Inferior parietal cortex (tissue), 1 donor: ENCODE measurements at regions not wholly inside any gene's neighbourhood (a gene's known extent, or its start where the extent isn't known, plus 50 kb on each side); places are given as distances from the start of the nearest gene placed in this dataset.
"Not testable (repeated sequence)": the region's sequence is repeated elsewhere in the genome, so short reads cannot be mapped to it uniquely, and the experiment has no call there.

ENCODE experiments used
- DNase-seq: peaks from one replicate; pipeline ENCODE4 v3.0.0-alpha.2; 2016; ENCODE audit errors: extremely low spot score

DNA sequence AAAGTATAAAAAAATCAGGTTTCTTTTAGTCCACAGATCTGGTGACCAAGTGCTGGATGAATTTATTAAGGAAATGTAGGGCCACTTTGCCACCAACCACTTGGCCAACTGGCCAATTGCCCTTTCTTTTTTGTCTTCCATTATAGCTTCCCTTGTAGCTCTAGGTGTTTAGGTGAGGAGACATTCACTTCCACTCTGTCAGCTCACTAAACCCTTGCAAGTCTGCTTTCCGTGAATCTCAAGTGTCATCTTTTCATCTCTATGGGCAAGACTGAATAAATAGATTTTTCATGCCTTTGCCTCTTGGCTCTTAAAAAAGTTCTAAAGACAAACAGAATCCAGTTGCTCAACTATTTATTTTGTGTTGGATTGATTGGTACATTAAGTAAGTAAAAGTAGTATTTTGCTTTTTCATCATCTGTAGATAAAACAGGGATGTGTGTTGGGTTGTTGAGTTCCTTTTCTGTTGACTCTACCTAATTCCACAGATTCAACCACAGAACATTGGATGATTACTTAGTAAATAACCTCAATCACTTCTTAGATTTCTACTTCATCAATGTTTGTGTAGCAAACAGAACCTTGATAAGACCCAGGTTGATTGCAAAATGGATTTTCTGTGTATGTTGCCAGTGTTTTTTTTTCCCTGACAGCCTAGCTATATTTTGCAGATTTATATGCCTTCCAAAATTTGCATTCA, 68.1 kb upstream of the GRXCR1 start:
- DNase-seq: no peak

DNA sequence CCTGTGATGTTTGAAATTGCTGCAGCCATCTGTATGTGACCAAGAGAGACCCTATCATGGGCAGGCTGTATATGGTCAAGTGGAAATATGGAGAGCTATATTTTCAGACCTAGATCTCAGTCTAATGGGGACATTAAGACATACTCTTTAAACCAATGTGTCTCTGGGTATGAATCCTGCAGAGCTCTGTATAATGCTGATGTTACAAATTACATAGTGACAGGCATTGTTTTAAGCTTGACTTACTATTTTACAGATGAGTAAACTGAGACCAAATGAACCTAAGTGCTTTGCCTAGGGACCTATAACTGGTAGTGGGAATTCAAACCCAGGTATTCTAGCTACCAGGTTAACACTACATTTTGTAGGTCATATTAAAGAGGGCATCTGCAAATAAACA, 71.3 kb upstream of the GRXCR1 start:
- DNase-seq: no peak

DNA sequence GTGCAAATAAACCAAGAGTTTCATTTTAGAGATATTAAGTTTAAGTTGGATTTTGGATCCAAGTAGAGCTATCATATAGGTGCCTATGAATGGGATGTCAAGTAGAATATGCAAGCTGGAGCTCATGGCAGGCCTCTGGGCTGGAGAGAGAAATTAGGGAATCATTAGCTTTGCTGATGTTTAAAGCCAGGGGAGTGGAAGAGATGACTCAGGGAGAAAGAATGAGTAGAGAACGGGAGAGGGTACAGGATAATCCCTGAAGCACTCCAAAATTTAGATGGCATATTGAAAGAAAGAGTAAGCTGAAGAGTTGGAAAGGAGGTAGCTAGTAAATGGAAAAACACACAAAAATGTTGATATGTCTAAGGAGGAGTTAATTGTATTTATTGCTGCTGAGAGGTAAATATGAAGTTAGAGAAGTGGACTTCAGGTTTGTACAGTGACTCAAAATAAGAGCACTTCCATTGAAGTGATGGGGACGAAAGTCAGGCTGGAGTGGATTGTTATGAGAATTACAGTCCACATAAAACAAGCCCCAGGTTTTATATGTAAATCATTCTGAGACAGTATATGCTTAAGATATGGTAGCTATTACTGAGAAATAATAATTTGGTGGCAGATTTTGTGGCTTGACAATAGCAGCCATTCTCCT, 72.5 kb upstream of the GRXCR1 start:
- DNase-seq: no peak

DNA sequence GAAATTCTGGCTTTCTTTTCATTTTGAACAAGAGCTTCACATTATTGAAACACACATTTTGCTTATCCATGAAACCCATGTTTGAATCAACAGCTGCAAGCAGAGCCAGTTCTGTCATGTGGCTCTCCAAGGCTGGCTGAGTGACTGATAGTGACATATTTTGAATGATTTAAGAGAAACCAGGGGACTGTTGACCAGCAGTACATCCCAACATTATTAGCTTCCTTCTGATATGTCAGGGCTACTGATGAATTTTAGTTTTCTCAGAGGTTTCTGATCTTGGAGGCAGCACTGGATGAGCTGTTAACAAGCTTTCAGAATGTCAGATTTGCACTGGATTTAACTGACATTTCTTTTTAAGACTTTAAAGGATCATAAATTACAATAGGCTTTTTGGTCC, 74.6 kb upstream of the GRXCR1 start:
- DNase-seq: no peak

DNA sequence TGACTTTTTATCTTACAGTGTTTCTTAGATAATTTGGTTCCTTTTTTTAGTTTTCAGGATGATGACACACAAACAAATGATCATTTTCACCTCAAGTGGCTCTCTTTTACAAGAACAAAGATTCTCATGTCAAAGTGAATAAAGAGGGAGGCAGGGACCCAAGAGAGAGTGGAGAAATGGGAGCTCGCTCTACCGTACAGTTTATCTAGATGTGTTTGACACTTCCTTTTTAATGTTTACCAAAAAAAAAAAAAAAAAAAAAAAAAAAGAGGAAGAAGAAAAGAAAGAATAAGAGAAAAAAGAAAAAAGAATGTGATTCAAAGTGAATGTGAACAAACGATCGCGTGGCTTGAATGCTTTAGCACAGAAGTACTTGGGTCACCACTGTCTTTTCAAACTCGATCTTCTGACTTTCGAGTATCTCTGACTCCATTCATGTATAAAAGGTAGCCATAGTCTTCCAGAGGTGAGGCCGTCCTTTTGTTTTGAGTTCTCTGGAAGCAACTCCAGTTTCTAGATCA, 75.6 kb upstream of the GRXCR1 start:
- peak; percentile 13 for DNase-seq

DNA sequence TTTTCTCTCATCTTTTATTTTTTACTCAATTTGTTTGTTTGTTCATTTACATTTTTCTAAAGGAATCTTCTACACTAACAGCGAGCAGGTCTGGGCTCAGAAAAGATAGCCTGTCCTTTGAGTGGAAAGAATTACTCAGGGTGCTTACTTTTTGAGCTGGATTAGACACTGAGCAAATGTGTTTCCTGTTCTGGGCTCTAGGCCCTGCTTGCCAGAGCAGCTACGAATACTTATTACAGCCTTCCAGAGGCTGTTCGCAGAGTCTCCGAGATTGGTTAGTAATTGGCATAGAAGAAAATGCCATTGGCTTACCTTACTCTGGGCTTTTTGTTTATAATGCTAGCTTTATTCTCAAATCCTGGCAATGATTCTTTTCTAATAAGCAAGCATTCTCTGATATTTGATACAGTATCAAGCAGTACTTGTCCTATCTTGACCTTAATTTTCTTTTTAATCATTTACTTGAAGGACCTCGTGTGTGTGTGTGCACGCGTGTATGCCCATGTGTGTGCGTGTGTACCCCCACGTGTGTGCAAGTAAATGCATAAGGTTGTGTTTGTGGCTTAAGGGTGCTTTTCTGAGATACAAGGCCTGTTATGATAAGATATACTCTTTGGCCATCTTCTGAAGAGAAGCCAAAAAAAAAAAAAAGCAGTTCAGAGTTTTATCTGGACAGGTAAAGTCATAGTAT, 76.2 kb upstream of the GRXCR1 start:
- DNase-seq: no peak

DNA sequence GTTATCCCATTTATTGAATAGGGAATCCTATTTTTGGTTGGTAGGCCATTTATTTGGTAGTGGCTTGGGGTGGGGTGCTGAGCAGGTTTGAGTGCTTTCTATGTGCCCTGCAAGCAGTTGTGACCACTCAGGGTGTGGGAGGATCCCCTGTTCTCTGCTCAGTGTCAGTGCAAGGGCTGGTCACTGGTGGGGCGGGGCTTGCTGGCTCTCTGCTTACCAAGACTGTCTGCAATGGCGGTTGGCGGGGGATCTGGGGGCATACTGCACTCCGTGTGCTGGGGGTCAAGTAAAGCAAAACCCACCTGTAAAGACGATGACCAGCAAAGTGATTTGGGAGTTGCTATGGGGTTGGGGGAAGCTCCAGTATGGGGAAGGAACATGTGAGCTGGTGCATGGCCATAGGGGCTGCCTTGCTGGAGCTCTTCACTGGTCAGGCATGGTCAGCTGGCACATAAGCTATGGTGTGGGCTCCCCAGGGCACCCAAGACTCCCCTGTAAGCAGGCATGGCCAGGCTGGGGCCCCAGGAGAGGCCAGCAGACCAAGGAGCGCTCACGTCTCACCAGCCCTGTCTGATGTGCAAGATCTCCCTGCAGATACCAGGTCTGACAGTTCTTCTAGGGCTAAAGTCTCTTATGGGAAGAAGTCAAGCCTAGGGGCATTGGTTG, 83.0 kb upstream of the GRXCR1 start:
- no peak for DNase-seq

DNA sequence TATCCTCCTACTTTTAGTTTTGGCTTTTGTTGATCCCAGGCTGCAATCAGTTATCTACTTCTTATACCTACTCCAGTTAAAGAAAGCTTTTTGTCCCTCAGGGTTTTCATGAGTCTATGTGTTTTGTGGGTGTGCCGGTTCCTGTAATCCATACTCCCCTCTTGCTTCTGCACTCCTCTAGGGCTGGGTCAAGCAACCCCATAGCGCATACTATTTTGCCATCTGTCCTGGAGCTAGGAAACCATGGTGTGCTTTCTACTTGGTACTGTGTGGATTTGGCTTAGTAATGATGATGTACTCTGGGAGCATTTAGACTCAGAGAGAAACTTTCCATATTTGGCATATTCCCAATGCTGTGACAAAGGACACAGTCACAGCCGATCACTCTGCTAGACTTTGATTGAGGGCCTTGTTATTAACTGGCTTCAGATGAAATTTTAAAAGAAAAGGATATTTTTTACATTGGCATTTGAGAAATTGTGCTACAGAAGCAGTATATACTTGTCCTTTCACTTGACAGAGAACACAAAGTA, 86.1 kb upstream of the GRXCR1 start:
- DNase-seq: peak; percentile 54

DNA sequence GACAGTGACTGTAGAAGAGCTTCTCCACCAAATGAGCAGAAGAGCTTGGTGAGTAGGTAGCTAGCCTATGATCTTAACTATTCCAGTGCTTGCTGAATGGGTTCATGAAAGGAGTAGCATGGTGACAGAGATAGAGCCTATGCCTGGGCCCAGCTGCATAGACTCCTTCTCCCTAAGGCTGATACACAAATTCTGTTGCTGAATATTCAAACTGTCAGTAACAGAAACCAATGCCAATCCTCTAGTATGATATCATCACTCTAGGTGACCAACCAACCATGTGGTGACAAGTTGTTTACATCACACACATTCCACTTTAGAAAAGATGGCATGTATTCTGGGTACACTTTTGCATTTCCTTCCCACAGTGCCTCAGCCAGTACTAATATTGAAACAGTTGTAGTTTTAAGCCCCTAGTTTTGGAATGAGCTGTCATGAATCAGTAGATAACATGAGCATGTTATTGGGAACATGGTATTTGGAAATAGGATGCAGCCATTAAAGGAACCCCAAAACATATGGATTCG, 103.4 kb upstream of the GRXCR1 start:
- no peak for DNase-seq

DNA sequence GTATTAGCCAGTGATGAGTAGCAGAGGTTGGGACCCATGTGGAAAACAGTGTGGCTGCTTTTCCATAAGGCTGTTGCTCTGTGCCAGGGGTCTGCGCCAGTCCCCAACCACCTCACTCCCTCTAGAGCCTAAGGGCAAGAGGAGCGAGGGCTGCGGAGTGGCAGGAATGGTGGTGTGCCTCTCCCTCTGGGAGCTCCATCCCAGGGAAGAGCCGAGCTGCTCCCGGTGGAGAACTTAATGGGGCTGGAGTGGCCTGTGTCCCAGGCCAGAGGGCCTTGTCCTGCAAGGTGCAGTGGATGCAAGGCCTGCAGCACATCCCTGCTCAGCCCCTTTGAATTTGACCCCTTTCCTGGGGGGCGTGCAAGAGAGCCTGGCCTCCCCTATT, 105.4 kb upstream of the GRXCR1 start:
- no peak for DNase-seq

DNA sequence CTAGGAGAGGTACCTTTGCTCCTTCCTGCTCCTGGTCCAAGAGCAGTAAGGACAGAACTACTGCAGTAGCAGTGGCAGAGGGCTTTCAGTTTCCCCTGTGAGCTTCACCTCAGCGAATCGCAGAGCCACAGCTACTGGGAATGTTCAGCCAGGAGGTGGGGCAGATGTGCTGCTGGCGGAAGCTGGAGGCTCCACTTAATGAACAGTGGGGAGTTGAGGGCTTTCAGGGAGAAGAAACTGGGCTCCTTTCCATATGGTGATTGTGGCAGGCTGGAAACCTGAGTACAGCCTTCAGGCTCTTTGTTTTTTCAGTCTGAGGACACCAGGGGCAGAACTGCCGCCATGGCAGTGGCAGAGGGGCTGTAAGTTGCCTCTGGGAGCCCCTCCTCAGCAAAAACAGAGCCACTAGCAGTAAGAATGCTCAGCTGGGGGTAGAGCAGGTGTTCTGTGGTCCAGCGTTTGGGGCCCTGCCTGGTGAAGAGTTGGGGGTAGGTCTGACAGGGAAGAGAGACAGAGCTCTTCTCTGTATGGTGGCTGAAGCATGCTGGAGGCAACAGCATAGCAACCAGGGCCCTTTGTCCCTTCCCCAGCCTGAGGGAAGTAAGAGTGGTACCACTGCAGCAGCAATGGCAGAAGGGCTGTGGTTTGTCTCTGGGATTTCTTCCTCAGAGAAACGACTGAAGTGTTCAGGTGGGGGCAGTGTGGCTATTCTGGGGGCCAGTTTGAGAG, 106.0 kb upstream of the GRXCR1 start:
- no peak for DNase-seq

DNA sequence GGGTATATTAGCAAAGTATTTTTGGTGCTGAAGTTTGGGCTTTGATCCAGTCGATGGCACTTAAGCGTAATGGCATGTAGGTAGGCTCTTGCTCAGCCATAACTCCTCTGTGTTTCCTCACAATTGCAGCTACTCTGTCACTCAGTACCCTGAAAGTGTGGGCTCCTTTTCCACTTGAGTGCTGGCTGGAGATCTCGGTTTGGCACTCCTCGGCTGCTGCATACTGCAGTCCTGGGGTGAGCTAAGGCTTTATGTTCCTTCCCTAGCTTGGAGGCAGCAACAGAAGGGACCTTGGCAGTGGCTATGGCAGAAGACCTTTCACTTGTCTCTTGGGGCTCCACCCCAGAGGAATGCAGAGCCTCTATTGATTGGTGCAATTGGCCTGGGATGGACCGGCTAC, 106.7 kb upstream of the GRXCR1 start:
- no peak for DNase-seq

DNA sequence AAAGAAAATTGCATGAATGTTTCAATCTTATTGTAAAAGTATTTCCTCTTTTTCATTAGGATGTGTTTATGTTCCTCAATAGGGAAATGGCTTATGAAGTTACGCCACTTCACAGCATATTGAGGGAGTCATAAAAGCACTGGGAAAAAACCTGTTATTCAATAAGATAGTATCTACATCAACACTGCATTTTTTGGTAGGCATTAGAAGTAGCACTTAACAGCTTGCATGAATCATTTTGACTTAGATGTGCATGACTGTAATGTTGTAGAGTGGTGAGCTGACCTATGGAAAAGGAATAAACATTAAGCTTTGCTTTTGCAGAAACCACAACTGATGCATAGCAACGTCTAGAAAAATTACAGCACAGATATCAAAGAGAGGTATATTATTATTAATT, 111.2 kb upstream of the GRXCR1 start:
- DNase-seq: peak; percentile 8

DNA sequence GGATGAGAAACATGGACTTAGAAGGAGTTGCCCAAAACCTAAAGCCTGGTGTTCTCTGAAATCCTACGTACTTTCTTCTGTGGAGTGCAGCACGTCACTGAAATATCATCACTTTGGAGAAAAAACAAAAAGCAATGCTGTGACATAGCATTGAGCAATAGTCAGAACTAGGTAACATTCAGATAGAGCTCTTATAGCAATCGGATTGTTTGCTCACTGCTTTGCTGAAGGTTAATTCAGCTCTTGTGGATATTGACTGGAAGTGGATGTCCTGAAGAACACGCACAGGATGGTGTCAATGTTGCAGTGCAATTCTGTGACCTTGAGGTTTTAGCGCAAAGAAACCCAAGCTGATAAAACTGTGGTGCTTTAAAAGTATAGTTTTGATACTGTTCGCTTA, 114.2 kb upstream of the GRXCR1 start:
- no peak for DNase-seq

DNA sequence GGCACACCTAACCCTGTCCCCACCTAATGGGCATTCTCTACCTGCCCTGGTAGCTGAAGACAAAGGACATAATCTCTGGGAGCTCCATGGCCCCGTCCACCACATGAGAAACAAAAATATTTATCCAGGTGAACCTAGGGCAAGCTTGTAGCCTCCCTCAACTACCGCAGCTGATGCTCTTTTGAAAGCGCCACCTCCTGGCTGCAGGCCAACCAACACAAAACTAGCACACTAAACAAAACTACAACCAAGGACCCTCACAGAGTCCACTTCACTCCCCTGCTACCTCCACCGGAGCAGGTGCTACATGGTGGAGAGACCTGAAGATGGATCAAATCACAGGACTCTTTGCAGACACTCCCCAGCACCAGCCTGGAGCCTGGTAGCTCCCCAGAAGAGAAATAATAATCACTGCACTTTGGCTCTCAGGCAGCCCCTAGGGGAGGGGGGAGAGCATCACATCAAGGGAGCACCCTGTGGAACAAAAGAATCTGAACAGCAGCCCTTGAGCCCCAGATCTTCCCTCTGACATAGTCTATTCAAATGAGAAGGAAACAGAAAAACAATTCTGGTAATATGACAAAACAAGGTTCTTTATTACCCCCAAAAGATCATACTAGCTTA, 111.3 kb upstream of the ATP8A1 start:
- no peak for DNase-seq

DNA sequence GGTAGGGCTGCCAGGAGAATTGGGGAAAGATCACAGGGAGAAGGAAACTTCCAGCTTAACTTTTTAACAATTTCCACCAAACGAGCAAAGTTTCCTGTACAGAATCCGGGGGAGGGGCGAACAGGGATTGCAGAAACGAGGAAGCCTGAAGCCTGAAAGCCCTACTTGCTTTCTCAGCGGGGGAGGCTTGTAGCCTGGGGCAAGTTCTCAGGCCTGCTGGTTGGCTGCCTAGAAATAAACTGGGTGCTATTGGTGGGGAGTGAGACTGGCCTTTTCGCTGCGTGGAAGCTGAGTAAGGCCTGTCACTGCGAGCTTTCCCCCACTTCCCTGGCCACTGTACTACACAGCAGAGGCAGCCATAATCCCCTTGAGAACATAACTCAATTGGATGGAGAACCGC, 110.8 kb upstream of the ATP8A1 start:
- no peak for DNase-seq

DNA sequence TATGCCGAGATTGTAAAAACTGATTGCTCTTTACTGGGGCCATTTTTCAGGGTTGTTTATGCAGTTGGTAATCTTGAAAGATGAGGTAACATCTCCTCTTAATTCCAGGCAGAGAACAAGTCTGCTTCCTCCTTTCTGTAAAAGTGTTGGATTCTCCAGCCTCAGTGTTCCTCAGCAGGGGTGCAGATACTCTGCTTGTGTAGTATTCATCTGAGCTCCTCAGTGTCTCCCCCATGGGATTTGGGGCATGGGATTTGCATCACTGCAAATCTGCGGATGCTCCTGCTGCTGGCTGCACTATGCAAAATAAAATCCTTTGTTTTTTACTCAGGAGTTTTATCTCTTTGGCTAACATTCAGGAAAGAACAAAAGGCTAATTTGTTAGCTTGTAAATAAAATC, 104.9 kb upstream of the ATP8A1 start:
- DNase-seq: no peak

DNA sequence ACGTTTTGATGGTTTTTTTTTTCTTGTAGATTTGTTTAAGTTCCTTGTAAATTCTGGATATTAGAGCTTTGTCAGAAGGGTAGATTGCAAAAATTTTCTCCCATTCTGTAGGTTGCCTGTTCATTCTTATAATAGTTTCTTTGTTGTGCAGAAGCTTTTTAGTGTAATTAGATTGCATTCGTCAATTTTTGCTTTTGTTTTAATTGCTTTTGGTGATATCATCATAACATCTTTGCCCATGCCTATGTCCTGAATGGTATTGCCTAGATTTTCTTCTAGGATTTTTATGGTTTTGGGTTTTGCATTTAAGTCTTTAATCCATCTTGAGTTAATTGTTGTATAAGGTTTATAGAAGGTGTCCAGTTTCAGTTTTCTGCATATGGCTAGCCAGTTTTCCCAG, 98.1 kb upstream of the ATP8A1 start:
- not testable (repeated sequence) for DNase-seq

DNA sequence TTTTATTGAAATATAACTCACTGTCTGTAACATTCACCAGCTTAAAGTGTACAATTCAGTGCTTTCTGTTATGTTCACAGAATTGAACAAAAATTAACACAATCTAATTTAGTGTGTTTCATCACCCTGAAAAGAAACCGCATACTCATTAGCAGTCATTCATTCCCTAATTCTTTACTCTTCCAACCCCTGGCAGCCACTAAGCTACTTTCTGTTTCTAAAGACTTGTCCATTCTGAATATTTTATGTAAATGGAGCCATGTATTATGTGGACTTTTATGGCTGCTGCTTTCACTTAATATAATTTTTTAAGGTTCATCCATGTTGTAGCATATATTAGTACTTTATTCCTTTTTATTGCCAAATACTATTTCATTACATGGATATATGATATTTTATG, 94.7 kb upstream of the ATP8A1 start:
- DNase-seq: no peak

DNA sequence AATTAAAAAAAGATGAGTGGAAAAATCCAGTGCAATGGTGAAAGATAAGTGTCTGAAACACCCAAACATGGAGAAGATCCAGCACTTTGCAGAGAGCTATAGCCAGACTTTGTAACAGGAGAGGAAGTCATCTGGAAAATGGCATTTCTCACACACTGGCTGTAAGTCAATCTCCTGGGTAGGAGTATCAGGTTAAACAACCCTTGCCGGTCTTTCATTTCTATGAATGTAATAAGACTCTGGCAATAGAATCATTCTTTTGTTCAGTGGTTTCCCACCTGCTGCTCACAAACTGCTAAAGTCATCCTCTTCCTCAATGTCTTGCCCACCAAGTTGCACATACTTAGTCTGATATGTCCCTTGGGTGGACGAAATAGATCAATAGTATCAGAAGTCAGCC, 94.0 kb upstream of the ATP8A1 start:
- DNase-seq: no peak

DNA sequence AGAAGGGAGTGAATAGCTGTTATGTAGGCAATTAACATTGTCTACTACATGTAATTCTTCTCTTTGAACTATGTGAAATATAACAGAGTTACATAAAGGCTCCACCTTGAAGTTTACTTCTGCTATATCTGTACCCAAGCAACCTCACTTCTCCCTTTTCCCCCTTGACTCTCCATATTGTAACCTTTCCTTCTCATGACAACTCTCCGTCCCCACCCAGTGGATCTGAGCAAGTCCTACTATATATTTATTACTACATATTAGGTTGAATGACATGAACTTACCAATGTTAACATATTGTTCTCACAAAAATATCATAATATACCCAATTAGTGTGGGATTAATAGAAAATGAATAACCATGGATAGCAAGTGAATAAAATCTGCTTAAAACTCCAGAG, 93.2 kb upstream of the ATP8A1 start:
- peak; percentile 27 for DNase-seq
